DMS 273 treated with DMSO at 0.1 percent for 48 hours (cell line): ENCODE measurements at regions not wholly inside any gene's neighbourhood (a gene's known extent, or its start where the extent isn't known, plus 50 kb on each side); places are given as distances from the start of the nearest gene placed in this dataset.

ENCODE experiments used
- DNase-seq: peaks from one replicate; lab custom pipeline; 2025; lab: John Stamatoyannopoulos, UW

- no peak for DNase-seq
Measured at GRCh38 chr4:140809676-140810075, 53.5 kb upstream of the TBC1D9 start.

GRCh38 chr4:140808256-140808655 lies 52.1 kb upstream of the TBC1D9 start:
- no peak for DNase-seq

DNA sequence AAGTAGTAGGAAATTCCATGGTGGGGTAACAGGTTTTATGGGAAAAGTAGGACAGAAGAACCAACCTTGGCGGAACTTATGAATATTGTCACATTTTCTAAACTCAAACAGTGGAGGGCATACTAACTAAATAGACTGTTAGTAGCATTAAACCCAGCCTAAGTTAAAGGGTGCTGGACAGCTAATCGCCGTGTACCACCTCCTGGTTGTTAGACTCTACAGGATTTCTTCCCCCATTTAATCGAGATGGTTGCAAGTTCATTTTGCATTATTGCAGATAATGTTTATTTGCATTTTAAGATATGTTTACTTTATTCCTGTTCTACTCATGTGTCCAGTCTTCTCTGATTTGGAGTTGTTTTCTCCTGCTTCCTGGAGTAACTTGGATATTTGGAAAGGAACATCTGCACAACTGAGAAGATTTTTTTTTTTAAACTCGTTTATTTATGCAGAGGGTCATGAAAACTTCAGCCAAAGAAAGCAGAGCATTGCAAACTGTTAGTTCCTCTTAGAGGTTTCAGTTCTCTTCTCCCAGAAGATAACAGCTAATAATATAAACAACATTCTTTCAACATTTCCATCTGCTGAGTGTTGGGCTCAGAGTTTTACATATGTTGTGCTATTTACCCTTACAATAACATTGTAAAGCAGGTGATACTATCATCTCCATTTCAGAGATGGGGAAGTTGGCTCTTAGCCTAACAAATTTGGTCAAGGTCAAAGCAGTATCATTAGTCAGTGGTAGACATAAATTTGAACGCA lies 51.5 kb upstream of the TBC1D9 start:
- peak; percentile 10 for DNase-seq

DNA sequence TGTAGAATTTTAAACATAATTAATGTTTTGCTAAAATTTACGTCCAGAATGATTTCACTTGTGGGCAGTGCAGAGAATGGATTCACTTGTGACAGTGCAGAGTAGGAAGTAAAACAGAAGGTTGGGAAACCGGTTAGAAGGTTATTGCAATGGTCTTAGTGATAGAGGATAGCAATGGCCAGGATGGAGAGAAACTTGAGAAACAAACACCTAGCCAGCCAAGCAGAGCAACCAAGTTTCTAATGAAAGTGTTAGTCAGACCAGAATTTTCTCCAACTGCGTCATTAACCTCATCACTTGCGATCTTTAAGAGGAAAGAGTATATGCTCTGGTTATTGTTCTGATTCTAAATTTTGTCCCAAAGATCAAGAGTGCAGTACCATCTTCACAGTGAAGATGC lies 50.0 kb upstream of the TBC1D9 start:
- no peak for DNase-seq
